ENCODE measurements at regions not wholly inside any gene's neighbourhood (a gene's known extent, or its start where the extent isn't known, plus 50 kb on each side); places are given as distances from the start of the nearest gene placed in this dataset.

DNA sequence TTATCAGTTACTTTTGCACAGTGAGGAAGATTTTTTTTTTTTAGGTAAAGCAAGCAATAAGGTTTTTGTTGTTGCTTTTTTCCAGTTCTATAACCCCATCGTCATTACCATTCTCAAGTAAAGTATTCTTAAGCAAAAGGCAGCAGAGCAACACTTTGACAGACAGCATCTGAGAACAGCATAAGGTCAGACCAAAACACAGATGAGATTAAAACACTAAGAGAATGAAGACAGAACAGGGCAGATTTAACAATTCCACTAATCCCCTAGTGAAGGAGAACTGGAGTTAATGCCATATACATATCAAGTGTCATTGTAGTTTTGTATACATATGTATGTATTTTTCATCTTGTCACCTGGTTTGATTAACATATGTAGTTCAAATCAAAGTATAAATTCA, 290.2 kb downstream of the METTL4 start:
- no peak for DNase-seq (ENCODE audit: low spot score)
- Histone ChIP-seq H3K27ac (no peak overlapping the region), H3K4me3 (no peak overlapping the region)
- TF ChIP-seq, protein P1, sequence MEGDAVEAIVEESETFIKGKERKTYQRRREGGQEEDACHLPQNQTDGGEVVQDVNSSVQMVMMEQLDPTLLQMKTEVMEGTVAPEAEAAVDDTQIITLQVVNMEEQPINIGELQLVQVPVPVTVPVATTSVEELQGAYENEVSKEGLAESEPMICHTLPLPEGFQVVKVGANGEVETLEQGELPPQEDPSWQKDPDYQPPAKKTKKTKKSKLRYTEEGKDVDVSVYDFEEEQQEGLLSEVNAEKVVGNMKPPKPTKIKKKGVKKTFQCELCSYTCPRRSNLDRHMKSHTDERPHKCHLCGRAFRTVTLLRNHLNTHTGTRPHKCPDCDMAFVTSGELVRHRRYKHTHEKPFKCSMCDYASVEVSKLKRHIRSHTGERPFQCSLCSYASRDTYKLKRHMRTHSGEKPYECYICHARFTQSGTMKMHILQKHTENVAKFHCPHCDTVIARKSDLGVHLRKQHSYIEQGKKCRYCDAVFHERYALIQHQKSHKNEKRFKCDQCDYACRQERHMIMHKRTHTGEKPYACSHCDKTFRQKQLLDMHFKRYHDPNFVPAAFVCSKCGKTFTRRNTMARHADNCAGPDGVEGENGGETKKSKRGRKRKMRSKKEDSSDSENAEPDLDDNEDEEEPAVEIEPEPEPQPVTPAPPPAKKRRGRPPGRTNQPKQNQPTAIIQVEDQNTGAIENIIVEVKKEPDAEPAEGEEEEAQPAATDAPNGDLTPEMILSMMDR (IDR thresholded peaks at IDR 0.05), result no peak

DNA sequence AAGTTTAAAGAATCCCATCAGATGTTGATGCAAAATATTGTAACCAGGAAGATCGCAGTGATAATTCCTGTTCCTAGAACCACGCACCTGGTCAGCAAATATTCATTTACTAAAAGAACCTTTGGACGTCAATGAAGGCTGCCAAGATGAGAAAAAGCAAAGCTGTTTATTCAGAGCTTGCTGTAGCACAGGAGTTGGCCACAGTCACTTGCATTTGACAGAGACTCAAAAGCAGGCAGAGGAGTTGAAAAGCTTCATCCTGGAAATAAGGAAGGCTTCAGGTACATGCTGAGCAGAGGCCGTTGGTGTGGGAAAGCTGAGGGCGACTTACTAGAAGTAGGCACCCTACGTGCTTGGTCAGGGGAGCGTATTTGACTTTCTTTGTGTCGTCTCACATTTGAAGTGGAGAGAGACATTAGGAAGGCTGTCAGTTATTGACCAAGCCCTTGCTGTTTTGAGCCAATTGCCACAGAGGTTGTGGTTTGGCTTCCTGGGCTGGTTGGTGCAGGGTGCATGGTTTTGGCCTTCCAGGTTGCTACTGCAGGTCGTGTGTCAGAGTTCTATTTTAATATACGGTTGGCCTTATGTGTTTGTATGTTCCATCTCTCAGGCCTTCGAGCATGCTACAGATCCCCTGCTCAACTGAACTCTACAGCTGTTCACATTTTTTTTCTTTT, 289.6 kb downstream of the METTL4 start:
- Histone ChIP-seq H3K27ac (no peak overlapping the region), H3K4me3 (no peak overlapping the region)
- TF ChIP-seq, protein P1 (IDR thresholded peaks at IDR 0.05), result no peak
- DNase-seq (ENCODE audit: low spot score), result no peak

DNA sequence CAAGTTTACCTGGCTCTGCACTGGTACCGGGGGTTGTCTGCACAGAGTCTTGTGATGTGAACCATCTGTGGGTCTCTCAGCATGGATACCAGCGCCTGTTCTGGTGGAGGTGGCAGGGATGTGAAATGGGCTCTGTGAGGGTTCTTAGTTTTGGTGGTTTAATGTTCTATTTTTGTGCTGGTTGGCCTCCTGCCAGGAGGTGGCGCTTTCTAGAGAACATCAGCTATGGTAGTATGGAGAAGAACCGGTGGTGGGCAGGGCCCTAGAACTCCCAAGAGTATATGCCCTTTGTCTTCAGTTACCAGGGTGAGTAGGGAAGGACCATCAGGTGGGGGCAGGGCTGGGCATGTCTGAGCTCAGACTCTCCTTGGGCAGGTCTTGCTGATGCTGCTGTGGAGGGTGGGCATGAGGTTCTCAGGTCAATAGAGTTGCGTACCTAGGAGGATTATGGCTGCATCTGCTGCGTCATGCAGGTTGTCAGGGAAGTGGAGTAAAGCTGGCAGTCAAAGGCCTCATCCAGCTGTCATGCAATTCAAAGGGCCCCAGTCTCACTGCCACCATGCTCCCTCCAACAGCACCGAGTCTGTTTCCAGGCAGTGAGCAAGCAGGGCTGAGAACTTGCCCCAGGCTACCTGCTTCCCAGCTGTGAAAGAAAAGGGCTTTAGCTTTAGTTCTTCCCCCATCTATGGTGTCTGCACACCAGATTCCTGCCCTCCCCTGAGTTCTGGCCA, 278.0 kb downstream of the METTL4 start:
- Histone ChIP-seq H3K27ac (no peak overlapping the region), H3K4me3 (no peak overlapping the region)
- TF ChIP-seq, protein P1 (IDR thresholded peaks at IDR 0.05), result no peak
- DNase-seq (ENCODE audit: low spot score), result no peak

DNA sequence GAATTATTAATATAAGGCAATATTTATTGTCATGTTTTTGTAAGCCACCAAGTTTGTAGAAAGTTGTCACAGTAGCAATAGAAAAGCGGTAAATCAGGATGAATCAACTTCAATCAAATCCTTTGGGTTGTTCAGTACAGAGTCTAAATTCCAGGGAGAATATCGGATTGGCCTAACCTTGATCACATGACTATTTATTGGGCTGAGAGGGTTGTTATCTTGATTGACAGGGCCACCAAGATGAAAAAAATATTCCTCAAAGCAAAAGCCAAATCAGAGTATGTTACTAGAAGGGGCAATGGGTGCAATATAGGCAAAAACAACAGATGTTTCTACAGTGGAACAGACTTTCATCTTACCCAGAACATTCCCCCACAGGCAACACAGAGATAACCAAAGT, 270.0 kb downstream of the METTL4 start:
- no peak overlapping the region for H3K27ac ChIP-seq
- TF ChIP-seq, protein P1 (IDR thresholded peaks at IDR 0.05), result no peak
- H3K4me3 ChIP-seq, result no peak overlapping the region
- no peak for DNase-seq (ENCODE audit: low spot score)

DNA sequence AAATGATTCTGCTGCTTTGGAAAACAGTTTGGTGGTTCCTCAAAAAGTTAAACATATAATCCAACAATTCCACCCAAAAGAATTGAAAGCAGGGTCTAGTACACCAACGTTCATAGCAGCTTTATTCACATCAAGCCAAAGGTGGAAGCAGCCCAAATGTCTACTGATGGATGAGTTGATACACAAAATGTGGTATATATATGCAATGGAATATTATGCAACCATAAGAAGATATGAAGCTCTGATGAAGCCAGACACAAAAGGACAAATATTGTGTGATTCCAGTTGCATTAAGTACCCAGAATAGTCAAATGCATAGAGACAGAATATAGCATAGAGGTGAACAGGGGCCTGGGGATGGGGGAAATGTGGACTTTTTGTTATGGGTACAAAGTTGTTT, 269.3 kb downstream of the METTL4 start:
- TF ChIP-seq, protein P1 (IDR thresholded peaks at IDR 0.05), result no peak
- Histone ChIP-seq H3K27ac (no peak overlapping the region), H3K4me3 (no peak overlapping the region)
- DNase-seq (ENCODE audit: low spot score), result no peak

DNA sequence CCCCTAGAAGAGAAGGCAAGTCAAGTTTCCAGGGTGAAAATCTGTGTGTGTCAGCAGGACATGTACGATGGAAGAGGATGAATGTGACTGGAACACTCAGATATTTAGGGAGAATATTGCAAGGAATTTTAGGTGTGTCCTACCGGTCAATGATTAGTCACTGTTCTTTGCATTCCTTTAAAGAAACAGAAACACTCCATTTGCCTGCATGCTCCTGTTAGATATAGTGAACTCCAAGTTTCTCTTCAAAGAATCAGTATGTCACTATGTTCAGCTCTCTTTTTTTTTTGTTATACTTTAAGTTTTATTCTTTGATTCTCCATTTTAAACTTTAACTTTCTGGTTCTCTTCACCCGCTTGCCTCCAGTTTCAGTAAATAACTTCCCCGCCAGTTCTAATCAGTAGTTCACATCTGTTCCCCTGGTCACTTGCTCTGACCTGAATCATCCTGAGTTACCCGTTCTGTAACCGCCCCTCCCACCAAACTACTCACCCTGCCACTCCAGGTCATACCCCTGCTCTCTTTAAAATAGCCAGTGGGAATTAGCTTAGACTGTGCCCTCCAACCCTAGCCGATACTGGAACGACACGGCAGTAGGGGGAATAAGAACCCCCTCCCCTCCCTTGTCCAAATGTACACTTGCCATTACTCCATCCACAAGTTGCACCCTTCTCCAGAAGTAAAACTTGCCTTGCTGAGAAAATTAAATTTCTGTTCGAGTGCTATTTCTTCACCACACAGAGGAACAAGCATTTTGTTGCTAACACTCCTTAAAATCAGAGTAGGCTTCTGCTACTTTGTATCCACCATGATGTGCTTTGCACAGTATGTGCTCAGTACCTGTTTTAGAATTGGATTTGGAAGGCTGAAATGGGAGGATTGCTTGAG, 268.4 kb downstream of the METTL4 start:
- TF ChIP-seq, protein P1 (IDR thresholded peaks at IDR 0.05), result no peak
- no peak overlapping the region for H3K4me3 ChIP-seq
- H3K27ac ChIP-seq, result no peak overlapping the region
- DNase-seq (ENCODE audit: low spot score), result no peak
